ENCODE measurements at regions not wholly inside any gene's neighbourhood (a gene's known extent, or its start where the extent isn't known, plus 50 kb on each side); places are given as distances from the start of the nearest gene placed in this dataset.
"Not testable (repeated sequence)": the region's sequence is repeated elsewhere in the genome, so short reads cannot be mapped to it uniquely, and the experiment has no call there.

DNA sequence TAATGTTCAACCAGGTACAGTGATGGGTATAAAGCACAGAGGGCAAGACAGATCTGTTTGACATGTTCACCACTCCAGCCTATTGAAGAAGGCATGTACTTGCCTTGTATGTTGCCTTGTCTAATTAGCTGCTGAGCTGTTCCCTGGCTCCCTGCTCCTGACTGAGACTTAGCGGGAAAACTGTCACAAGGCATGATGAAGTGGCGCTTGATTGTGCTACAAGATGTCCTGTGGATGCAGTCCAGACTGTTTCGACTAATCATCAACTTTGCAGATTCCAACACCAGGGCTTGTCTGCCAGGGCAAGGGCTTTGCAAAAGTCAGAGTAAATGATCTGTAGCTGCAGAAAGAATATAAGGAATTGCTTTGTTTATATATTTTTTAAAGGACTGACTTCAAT, 136.2 kb upstream of the NRBF2 start:
- no peaks in the 10 kb centered on the region for H3K9me3 ChIP-seq (ENCODE audit: control insufficient read depth, low read depth, low read length)
- no peaks in the 10 kb centered on the region for H3K27me3 ChIP-seq (ENCODE audit: control insufficient read depth, insufficient read depth, low read length)
- H3K36me3 ChIP-seq (ENCODE audit: control insufficient read depth, low read depth, low read length): no peaks in the 10 kb centered on the region
- H3K4me3 ChIP-seq (ENCODE audit: low read length): no peak overlapping the region
- no peak overlapping the region for H3K27ac ChIP-seq (ENCODE audit: low read length)
- no peaks in the 10 kb centered on the region for H3K4me1 ChIP-seq (ENCODE audit: control insufficient read depth, low read depth, low read length)
- H3K9ac ChIP-seq (ENCODE audit: low read length): no peak overlapping the region

DNA sequence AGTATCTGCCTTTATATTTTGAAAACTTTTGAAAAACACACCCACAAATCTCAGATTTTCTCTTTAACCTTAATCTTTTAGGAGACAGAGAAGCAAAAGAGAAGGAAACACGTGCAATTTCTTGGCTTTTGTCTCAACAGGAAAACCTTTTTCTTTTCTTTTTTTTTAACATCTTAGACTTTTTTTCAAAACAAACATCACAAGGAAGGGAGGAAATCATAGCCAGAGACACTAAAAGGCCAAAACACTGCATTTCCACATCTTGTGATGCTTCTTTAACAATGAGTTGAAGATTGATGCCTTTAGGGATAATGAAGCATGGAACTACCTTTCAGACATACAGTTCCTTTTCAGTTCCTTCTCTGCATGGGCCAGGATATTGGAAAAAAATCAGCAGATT, 136.6 kb upstream of the NRBF2 start:
- no peaks in the 10 kb centered on the region for H3K27me3 ChIP-seq (ENCODE audit: control insufficient read depth, insufficient read depth, low read length)
- no peaks in the 10 kb centered on the region for H3K9me3 ChIP-seq (ENCODE audit: control insufficient read depth, low read depth, low read length)
- no peaks in the 10 kb centered on the region for H3K4me1 ChIP-seq (ENCODE audit: control insufficient read depth, low read depth, low read length)
- H3K9ac ChIP-seq (ENCODE audit: low read length): no peak overlapping the region
- H3K27ac ChIP-seq (ENCODE audit: low read length): no peak overlapping the region
- H3K36me3 ChIP-seq (ENCODE audit: control insufficient read depth, low read depth, low read length): no peaks in the 10 kb centered on the region
- no peak overlapping the region for H3K4me3 ChIP-seq (ENCODE audit: low read length)

DNA sequence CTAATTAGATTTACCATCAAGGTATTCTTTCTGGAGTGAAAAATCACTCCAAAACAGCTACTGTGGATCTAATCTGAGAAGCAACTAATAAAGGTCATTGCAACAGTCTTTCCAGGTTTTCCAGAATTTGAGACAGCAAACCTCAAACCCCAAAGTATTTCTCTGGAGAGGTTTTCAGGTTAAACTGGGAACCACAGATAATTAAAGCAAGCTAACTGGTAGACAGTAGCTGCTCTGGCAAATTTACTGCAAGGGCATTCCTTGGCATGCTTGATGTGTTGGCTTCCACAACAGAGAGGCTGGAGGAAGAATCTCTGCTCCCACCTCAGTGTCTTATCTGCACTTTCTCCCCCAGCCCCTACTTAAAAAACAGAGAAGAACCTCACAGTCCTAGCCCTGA, 140.0 kb upstream of the NRBF2 start:
- H3K4me3 ChIP-seq (ENCODE audit: low read length): no peak overlapping the region
- no peaks in the 10 kb centered on the region for H3K27me3 ChIP-seq (ENCODE audit: control insufficient read depth, insufficient read depth, low read length)
- no peak overlapping the region for H3K9ac ChIP-seq (ENCODE audit: low read length)
- no peaks in the 10 kb centered on the region for H3K9me3 ChIP-seq (ENCODE audit: control insufficient read depth, low read depth, low read length)
- H3K4me1 ChIP-seq (ENCODE audit: control insufficient read depth, low read depth, low read length): no peaks in the 10 kb centered on the region
- H3K36me3 ChIP-seq (ENCODE audit: control insufficient read depth, low read depth, low read length): no peaks in the 10 kb centered on the region
- no peak overlapping the region for H3K27ac ChIP-seq (ENCODE audit: low read length)

DNA sequence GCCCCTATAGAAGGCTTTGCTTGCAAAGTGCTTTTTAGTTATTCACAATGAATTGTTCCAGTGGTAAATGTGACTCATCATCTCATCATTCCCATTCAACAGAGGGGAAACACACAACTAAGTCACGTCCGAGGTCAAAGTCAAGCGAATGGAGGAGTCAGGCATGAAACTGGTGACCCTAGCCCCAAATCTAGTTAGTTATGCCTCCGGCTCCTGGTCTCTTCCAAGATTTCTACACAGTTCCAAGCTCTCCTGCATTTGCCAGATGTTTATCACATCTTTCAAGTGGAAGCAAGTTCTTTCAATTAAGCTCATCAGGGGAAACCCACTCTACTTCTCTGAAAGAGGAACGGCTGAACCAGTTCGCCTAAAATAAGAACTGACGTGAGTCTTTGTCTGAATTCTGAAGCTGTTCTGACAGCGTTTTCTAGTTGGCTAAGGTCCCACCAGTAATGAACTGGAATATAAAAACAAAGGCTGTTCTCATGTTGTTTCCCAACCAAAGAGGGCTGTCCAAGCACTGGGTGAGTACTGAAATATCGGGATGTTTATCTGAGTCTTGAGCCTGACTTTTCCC, 140.9 kb upstream of the NRBF2 start:
- no peaks in the 10 kb centered on the region for H3K4me1 ChIP-seq (ENCODE audit: control insufficient read depth, low read depth, low read length)
- H3K9me3 ChIP-seq (ENCODE audit: control insufficient read depth, low read depth, low read length): no peaks in the 10 kb centered on the region
- H3K27ac ChIP-seq (ENCODE audit: low read length): no peak overlapping the region
- H3K4me3 ChIP-seq (ENCODE audit: low read length): no peak overlapping the region
- no peak overlapping the region for H3K9ac ChIP-seq (ENCODE audit: low read length)
- no peaks in the 10 kb centered on the region for H3K27me3 ChIP-seq (ENCODE audit: control insufficient read depth, insufficient read depth, low read length)
- H3K36me3 ChIP-seq (ENCODE audit: control insufficient read depth, low read depth, low read length): no peaks in the 10 kb centered on the region

- Histone ChIP-seq H3K27me3 (ENCODE audit: control insufficient read depth, insufficient read depth, low read length) (no peaks in the 10 kb centered on the region), H3K4me3 (ENCODE audit: low read length) (no peak overlapping the region), H3K27ac (ENCODE audit: low read length) (no peak overlapping the region), H3K9ac (ENCODE audit: low read length) (no peak overlapping the region), H3K36me3 (ENCODE audit: control insufficient read depth, low read depth, low read length) (no peaks in the 10 kb centered on the region), H3K9me3 (ENCODE audit: control insufficient read depth, low read depth, low read length) (no peaks in the 10 kb centered on the region), H3K4me1 (ENCODE audit: control insufficient read depth, low read depth, low read length) (no peaks in the 10 kb centered on the region)
Measured at GRCh38 chr10:62990126-62990525, 143.0 kb upstream of the NRBF2 start.

- Histone ChIP-seq H3K4me3 (ENCODE audit: low read length) (no peak overlapping the region), H3K9me3 (ENCODE audit: control insufficient read depth, low read depth, low read length) (no peaks in the 10 kb centered on the region), H3K36me3 (ENCODE audit: control insufficient read depth, low read depth, low read length) (no peaks in the 10 kb centered on the region), H3K27me3 (ENCODE audit: control insufficient read depth, insufficient read depth, low read length) (no peaks in the 10 kb centered on the region), H3K9ac (ENCODE audit: low read length) (no peak overlapping the region), H3K4me1 (ENCODE audit: control insufficient read depth, low read depth, low read length) (peaks cover 4% of the 10 kb centered on the region), H3K27ac (ENCODE audit: low read length) (no peak overlapping the region)
Measured at GRCh38 chr10:62985807-62986600, 147.1 kb upstream of the NRBF2 start.

GRCh38 chr10:62981096-62981495, 152.0 kb upstream of the NRBF2 start:
- Histone ChIP-seq H3K9me3 (ENCODE audit: control insufficient read depth, low read depth, low read length) (no peaks in the 10 kb centered on the region), H3K27ac (ENCODE audit: low read length) (no peak overlapping the region), H3K4me1 (ENCODE audit: control insufficient read depth, low read depth, low read length) (peaks cover 12% of the 10 kb centered on the region), H3K27me3 (ENCODE audit: control insufficient read depth, insufficient read depth, low read length) (no peaks in the 10 kb centered on the region), H3K36me3 (ENCODE audit: control insufficient read depth, low read depth, low read length) (no peaks in the 10 kb centered on the region), H3K9ac (ENCODE audit: low read length) (no peak overlapping the region), H3K4me3 (ENCODE audit: low read length) (no peak overlapping the region)

DNA sequence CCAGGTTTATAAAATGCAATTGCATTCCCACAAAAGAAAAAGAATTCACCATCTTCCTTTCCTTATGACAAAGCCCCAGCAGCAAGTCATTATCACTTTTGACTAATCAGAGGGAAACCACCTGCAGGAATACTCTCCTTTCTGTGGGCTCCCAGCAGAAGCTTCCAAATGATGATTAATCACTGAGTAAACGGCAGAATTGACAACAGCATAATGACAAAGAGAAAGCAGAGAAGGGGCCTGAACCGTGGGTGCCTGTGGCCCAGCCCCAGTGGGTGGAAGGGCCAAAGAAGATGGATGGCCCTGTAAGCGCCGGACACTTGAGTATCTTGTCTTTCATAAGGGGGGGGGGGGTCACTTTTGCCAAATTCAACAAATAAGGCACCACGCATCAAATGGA, 152.4 kb upstream of the NRBF2 start:
- no peak overlapping the region for H3K27ac ChIP-seq (ENCODE audit: low read length)
- H3K36me3 ChIP-seq (ENCODE audit: control insufficient read depth, low read depth, low read length): no peaks in the 10 kb centered on the region
- H3K4me3 ChIP-seq (ENCODE audit: low read length): no peak overlapping the region
- H3K4me1 ChIP-seq (ENCODE audit: control insufficient read depth, low read depth, low read length): peaks cover 12% of the 10 kb centered on the region
- no peaks in the 10 kb centered on the region for H3K9me3 ChIP-seq (ENCODE audit: control insufficient read depth, low read depth, low read length)
- H3K27me3 ChIP-seq (ENCODE audit: control insufficient read depth, insufficient read depth, low read length): no peaks in the 10 kb centered on the region
- H3K9ac ChIP-seq (ENCODE audit: low read length): no peak overlapping the region

- peaks cover 12% of the 10 kb centered on the region for H3K4me1 ChIP-seq (ENCODE audit: control insufficient read depth, low read depth, low read length)
- H3K36me3 ChIP-seq (ENCODE audit: control insufficient read depth, low read depth, low read length): no peaks in the 10 kb centered on the region
- no peak overlapping the region for H3K4me3 ChIP-seq (ENCODE audit: low read length)
- no peaks in the 10 kb centered on the region for H3K27me3 ChIP-seq (ENCODE audit: control insufficient read depth, insufficient read depth, low read length)
- H3K27ac ChIP-seq (ENCODE audit: low read length): no peak overlapping the region
- H3K9ac ChIP-seq (ENCODE audit: low read length): no peak overlapping the region
- no peaks in the 10 kb centered on the region for H3K9me3 ChIP-seq (ENCODE audit: control insufficient read depth, low read depth, low read length)
Measured at GRCh38 chr10:62979921-62980320, 153.2 kb upstream of the NRBF2 start.

DNA sequence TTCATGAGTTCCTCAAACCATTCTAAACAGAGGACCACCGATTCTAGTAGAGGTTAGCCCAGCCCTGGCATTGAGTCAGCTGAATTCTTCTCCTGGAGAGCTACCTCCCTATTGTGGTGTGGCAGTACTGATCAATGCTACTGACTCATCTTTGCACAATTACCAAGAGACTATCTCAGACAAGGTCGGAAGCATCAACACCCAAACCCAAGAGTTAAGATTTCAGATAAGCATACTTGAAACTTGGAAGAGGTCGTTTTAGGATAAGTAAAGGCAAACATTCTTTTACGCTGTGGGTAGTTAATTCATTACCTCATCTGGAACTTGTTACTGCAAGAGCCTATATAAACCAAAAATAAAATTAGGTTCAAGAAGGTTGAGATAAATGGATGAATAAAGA, 154.6 kb upstream of the NRBF2 start:
- Histone ChIP-seq H3K36me3 (ENCODE audit: control insufficient read depth, low read depth, low read length) (no peaks in the 10 kb centered on the region), H3K9me3 (ENCODE audit: control insufficient read depth, low read depth, low read length) (no peaks in the 10 kb centered on the region), H3K4me1 (ENCODE audit: control insufficient read depth, low read depth, low read length) (peaks cover 12% of the 10 kb centered on the region), H3K27me3 (ENCODE audit: control insufficient read depth, insufficient read depth, low read length) (no peaks in the 10 kb centered on the region), H3K27ac (ENCODE audit: low read length) (no peak overlapping the region), H3K9ac (ENCODE audit: low read length) (no peak overlapping the region), H3K4me3 (ENCODE audit: low read length) (no peak overlapping the region)

- H3K4me1 ChIP-seq (ENCODE audit: control insufficient read depth, low read depth, low read length): not testable (repeated sequence)
Measured at GRCh38 chr10:62974795-62975194, 158.3 kb upstream of the NRBF2 start.

DNA sequence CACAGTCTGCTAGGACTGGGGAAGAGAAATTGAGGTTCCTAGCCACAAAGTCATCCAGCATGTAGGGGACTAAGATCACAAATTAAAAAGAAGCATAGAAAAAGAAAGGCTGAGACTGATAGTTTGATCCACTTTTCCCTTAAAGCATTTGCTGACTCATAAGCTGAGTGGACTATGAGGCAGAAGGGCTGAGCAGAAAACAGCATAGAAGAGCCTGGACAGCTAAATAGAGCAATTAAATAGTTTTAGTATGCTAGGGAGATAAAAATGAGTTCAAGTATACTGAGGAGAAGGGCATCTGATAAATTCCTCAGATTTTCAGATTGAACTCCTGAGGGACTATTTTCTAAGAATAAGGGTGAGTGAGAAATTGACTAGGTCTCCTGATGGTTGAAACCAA, 155.9 kb upstream of the EGR2 start:
- Histone ChIP-seq H3K36me3 (ENCODE audit: control insufficient read depth, low read depth, low read length) (no peaks in the 10 kb centered on the region), H3K27ac (ENCODE audit: low read length) (no peak overlapping the region), H3K9me3 (ENCODE audit: control insufficient read depth, low read depth, low read length) (no peaks in the 10 kb centered on the region), H3K4me3 (ENCODE audit: low read length) (no peak overlapping the region), H3K27me3 (ENCODE audit: control insufficient read depth, insufficient read depth, low read length) (no peaks in the 10 kb centered on the region), H3K9ac (ENCODE audit: low read length) (no peak overlapping the region), H3K4me1 (ENCODE audit: control insufficient read depth, low read depth, low read length) (no peaks in the 10 kb centered on the region)

More at GRCh38 chr10:62974795-62975194, 158.3 kb upstream of the NRBF2 start:
- not testable (repeated sequence) for H3K36me3 ChIP-seq (ENCODE audit: control insufficient read depth, low read depth, low read length); H3K9me3 ChIP-seq (ENCODE audit: control insufficient read depth, low read depth, low read length); H3K27me3 ChIP-seq (ENCODE audit: control insufficient read depth, insufficient read depth, low read length); H3K27ac ChIP-seq (ENCODE audit: low read length); H3K4me3 ChIP-seq (ENCODE audit: low read length); H3K9ac ChIP-seq (ENCODE audit: low read length)
